H1 (cell line): ENCODE measurements at regions not wholly inside any gene's neighbourhood (a gene's known extent, or its start where the extent isn't known, plus 50 kb on each side); places are given as distances from the start of the nearest gene placed in this dataset.

ENCODE experiments used
- CBX5 ChIP-seq: fragments of 300-800, 300-1000 bp; sonication (generic); IDR thresholded peaks from 2 replicates; pipeline ENCODE4 v1.7.1; 2016; ENCODE audit warnings: antibody characterized with exemption, low read length, low read depth
- EGR1 ChIP-seq: IDR thresholded peaks from 2 replicates; pipeline ENCODE4 v1.6.1; 2011; ENCODE audit warnings: low read depth, low read length, borderline replicate concordance
- POLR2A ChIP-seq, 2 experiments: IDR thresholded peaks; 1 replicate in 1 of 2; 2 replicates in 1 of 2; pipeline ENCODE4 v1.6.1; 2011; ENCODE audit warnings: low read depth in 2 of 2, low read length in 2 of 2, mild to moderate bottlenecking in 2 of 2; ENCODE audit errors: control extremely low read depth in 1 of 2
- RXRA ChIP-seq: IDR thresholded peaks from 2 replicates; pipeline ENCODE4 v1.6.1; 2011; ENCODE audit warnings: low read depth, mild to moderate bottlenecking, low read length, moderate library complexity; ENCODE audit not compliant: insufficient read depth
- TEAD4 ChIP-seq: IDR thresholded peaks from 2 replicates; pipeline ENCODE4 v1.6.1; 2012; ENCODE audit warnings: low read depth, low read length, inconsistent platforms, mixed read lengths
- TF ChIP-seq, protein P1 (sequence below), 3 experiments: IDR thresholded peaks; 1 replicate in 2 of 3; 2 replicates in 1 of 3; pipeline versions ENCODE4 v1.5.1 to v1.6.1; 2011; ENCODE audit warnings: low read length in 3 of 3, mild to moderate bottlenecking in 3 of 3, inconsistent platforms in 2 of 3, low read depth in 1 of 3, moderate library complexity in 1 of 3; ENCODE audit not compliant: insufficient read depth in 1 of 3; ENCODE audit errors: control extremely low read depth in 1 of 3

DNA sequence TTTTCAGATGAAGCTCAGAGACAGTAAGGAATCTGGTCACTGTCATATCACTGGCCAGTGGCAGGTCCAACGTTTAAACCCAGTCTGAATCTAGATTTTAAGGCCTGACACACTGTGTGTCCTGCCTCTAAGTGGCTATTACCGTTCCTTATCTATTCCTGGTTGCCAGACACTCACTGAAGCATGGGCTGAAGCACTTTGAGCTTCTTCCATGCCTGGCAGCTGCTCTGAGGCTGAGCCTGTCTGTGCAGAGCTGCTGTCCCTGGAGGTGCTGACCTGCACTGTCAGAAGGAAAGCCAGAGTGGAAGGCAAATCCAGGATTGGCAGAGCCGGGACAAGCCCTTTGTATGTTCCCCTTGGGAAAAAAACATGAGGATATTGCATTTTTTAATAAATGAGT lies 109.2 kb upstream of the SLC7A1 start:
- TF ChIP-seq, protein P1, sequence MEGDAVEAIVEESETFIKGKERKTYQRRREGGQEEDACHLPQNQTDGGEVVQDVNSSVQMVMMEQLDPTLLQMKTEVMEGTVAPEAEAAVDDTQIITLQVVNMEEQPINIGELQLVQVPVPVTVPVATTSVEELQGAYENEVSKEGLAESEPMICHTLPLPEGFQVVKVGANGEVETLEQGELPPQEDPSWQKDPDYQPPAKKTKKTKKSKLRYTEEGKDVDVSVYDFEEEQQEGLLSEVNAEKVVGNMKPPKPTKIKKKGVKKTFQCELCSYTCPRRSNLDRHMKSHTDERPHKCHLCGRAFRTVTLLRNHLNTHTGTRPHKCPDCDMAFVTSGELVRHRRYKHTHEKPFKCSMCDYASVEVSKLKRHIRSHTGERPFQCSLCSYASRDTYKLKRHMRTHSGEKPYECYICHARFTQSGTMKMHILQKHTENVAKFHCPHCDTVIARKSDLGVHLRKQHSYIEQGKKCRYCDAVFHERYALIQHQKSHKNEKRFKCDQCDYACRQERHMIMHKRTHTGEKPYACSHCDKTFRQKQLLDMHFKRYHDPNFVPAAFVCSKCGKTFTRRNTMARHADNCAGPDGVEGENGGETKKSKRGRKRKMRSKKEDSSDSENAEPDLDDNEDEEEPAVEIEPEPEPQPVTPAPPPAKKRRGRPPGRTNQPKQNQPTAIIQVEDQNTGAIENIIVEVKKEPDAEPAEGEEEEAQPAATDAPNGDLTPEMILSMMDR (IDR thresholded peaks at IDR 0.05; ENCODE audit: control extremely low read depth in 1 of 3, insufficient read depth in 1 of 3, low read depth in 1 of 3, low read length in 3 of 3): no peak
- TF ChIP-seq TEAD4 (no peak), EGR1 (no peak), CBX5 (no peak), POLR2A (IDR thresholded peaks at IDR 0.05; ENCODE audit: control extremely low read depth in 1 of 2, low read depth in 2 of 2, low read length in 2 of 2) (no peak), RXRA (no peak)
